Globus pallidus (tissue), 1 donor: ENCODE measurements at regions not wholly inside any gene's neighbourhood (a gene's known extent, or its start where the extent isn't known, plus 50 kb on each side); places are given as distances from the start of the nearest gene placed in this dataset.
"Not testable (repeated sequence)": the region's sequence is repeated elsewhere in the genome, so short reads cannot be mapped to it uniquely, and the experiment has no call there.

Experiments
- DNase-seq: peaks from one replicate; pipeline ENCODE4 v3.0.0-alpha.2; 2015; ENCODE audit warnings: low spot score

DNA sequence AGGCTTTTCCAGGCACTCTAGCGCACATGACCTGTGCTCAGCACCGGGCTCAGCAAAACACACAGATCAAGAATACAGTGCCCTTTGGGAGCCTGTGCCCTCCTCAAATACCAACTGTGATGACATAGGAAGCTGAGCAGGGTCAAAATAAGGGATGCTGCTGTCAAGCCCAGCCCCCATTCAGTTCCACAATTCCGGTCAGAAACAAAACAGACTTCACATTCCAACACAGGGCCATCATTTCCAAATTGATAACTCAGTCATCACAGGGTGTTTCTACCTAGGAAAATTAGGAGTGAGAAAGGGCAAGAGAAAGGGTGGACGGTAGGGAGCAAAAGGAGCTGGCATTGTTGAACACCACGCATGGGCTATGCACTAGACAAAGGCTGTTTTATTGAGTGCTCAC is 158.4 kb upstream of the CCDC54 start:
- DNase-seq: peak; percentile 66

DNA sequence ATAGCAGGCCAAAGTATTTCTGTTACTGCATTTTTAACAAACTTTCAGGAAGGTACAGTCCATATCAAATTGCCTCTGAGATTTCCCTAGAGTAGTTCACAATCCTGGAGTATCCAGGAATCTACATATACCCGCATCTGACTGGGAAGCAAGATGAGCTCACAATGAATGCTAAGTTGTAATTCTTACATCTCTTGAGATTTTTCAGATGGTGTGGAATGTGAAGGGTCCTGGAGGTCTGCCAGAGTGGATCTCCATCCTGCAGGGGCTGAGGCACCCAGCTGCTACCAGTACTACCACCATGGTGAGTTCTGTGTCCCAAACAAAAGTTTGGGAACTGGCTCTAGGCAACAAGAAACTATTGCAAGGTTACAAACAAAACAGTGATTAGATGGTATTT is 156.7 kb upstream of the CCDC54 start:
- no peak for DNase-seq

DNA sequence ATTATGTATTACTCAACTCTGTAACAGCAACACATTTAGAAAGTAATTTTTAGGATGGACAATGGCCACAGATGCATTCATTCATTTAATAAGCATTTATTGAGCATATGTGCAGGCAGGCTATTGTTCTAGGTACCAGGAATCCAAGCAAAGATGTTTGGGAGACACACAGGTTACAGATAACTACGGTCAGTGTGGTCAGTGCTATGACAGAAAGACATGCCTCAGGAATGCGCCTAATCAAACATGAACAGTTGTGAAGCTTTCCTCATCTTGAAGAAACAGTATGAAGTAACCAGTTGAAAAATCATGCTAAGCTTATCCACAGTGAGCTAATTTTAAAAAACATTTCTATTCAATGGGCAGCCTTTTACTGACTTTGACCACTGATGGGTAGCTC is 155.4 kb upstream of the CCDC54 start:
- no peak for DNase-seq

DNA sequence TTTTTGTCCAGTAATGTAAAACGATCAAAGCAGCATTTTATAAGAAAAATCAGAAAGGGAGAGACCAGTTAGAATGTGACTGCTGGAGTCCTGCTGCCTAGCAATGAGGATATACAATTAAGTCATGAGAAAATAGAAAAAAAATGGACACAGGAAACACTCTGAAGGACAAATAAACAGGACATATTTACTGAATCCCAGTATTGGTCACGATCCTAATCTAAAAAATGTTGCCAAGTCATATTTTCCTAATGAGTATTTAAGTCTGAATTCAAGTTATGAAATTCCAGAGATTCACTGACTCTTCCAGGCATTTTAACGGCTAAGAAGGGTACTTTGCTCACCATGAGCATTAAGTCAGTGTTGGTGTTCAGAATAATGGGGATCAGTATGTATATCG is 154.3 kb upstream of the CCDC54 start:
- no peak for DNase-seq

DNA sequence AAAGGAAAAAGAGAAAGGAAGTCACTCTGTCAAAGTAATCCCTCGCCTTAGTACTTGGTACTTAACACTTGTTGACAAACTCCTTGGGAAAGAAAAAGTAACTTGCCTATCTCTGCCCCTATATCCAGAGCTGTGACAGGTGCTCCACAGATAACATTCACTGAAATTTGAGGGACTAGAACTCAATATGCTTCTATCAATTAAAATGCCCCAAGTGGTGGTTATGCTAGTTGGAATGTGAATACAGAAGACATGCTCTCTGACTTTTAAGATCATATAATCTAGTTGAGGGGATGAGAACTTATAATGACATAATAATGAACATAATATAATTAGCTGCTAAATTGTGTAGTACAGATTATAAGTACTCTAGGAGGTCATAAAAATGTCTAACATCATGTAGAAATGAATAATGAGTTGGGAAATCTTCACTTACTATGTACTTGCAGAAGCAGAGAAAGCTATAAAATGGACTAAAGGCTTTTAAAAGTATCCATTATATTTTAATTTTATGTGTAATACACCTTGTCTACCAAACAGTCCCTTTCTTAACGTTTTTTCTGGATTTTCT is 153.1 kb upstream of the CCDC54 start:
- no peak for DNase-seq

DNA sequence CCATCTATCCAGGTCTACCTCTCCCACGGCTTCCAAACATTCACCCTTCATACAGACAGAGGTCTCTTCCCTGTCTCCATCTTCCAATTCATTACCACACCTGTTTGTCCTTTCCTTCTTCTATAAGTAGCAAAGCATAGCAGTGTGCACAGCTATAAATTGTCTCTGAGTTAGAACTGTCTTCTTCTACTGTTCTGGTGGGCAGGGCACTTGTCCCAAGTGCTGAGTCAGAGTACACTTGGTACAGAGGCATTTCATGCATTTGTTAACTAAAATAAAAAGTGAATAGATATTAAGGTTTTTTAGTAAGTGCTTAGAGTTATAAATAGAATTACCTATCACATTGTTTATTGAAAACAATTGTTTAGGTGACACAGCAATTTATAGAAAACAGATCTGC is 150.1 kb upstream of the CCDC54 start:
- DNase-seq: no peak

DNA sequence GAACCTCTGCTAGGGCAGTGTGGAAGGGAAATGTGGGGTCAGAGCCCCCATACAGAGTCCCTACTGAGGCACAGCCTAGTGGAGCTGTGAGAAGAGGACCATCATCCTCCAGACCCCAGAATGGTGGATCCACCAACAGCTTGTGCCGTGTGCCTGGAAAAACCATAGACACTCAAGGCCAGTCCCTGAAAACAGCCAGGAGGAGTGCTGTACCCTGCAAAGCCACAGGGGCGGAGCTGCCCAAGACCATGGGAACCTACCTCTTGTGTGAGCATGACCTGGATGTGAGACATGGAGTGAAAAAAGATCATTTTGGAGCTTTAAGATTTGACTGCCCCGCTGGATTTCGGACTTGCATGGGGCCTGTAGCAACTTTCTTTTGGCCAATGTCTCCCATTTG is 143.4 kb upstream of the CCDC54 start:
- DNase-seq: not testable (repeated sequence)

DNA sequence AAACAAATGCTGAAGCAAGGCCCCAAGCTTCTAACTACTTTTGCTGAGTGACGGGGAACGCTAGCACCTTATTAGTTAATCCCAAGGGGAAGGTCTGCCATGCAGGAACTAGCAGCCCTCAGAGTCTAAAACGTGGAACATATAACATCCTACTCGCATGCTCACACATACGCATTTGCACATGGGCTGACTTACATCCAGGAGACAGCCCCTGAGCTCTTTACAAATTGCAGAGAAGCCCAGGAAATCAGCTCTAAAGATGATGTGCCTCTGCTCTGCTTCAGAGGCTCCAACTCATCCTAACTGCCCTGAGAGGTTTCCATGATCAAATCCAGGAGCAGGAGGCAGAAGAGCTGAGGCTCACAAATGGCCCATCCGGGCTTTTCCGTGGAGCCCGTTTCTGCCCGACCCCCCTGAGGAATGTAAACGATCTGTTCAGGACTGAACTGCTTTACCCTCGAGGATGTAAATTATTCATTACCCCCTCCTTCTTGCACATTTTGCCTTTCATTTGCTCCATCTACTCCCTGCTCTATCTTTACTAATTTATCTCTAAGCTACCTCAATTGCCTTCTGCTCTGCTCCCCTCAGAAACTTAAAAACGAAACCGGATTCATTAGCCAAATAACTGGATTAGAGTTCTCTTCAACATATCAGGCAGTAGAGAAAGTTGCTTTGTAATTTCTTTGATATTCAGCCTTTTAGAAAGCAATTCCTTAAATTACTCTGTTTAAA is 141.9 kb upstream of the CCDC54 start:
- peak; percentile 63 for DNase-seq

DNA sequence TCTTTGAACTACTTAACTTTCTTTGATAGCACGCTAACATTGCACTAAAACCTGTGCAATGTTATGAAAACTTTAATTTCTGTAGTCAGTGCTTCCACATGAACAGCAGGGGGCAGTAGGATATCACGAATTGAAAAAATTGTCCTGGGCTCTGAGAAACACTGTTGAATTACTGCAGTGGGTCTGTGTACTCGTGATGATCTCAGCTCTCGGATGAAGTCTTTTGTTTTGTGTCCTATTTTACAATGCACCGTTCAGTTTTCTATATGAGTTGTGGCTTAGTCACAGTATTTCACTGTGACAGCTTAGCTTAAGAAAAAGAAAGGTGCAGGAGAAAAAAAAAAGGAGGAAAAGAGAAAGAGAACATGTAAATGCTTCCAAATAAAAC is 141.3 kb upstream of the CCDC54 start:
- DNase-seq: peak; percentile 98

DNA sequence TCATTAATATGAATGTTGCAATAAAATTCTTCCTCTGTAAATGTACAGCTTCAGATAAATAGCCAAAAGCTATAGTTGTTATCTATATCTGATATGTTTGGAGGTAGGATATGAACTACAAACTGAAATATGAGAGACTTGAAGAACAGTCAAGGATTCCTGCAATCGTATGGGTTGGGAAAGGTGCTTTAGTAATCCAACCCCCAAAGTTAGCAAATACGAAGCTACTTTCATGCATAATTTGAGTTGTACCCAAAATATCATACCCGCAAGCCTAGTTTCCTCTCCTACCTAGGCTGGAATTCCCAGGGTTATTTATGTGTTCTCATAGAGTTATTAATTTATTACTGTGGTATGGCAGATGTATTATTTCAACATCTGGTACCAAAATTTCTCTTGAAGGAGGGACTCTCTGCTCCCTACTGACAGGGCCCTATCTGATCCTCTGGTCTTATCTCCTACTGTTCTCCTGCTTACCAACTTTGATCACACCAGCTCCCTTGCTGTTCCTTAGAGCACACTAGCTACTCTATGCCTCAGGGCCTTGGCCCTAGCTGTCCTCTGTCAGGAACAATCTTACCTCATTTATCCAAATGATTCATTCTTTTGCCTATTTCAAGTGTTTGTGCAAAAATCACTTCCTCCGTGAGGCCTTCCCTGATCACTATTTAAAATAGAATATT is 140.4 kb upstream of the CCDC54 start:
- peak; percentile 48 for DNase-seq

DNA sequence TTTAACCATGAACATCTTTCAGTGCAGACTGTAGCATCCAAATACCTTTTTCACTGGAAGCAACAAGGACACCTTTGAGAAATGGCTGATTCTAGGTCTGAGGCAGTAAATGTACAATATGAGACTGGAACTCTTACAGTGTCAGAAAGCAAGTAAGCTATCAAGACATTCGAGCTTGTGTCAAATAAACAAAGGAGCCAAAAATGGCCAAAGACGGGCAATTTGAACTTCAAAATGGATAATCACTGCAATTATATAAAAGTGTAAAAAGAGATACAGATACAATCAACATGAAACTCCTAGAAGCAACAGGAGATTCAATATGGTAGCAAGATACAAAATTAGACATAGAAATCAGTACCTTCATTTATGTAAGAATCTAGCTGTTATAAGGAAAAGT is 138.5 kb upstream of the CCDC54 start:
- peak; percentile 47 for DNase-seq

DNA sequence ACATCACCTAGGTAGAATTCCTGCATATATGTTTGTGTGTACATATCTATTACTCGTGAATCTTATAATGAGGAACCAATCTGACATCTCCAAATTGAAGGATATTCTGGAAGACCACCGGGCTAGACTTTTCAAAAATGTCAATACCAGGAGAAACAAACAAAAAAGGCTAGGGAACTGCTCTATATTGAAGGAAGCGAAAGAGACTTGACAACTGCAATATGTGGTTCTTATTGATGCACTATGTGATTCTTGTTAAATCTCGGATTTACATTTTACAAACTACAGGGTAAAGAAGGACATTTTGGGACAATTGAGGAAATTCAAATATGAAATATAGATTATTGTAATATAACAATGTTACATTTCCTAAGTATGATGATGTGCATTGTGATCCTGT is 137.5 kb upstream of the CCDC54 start:
- DNase-seq: peak; percentile 48

DNA sequence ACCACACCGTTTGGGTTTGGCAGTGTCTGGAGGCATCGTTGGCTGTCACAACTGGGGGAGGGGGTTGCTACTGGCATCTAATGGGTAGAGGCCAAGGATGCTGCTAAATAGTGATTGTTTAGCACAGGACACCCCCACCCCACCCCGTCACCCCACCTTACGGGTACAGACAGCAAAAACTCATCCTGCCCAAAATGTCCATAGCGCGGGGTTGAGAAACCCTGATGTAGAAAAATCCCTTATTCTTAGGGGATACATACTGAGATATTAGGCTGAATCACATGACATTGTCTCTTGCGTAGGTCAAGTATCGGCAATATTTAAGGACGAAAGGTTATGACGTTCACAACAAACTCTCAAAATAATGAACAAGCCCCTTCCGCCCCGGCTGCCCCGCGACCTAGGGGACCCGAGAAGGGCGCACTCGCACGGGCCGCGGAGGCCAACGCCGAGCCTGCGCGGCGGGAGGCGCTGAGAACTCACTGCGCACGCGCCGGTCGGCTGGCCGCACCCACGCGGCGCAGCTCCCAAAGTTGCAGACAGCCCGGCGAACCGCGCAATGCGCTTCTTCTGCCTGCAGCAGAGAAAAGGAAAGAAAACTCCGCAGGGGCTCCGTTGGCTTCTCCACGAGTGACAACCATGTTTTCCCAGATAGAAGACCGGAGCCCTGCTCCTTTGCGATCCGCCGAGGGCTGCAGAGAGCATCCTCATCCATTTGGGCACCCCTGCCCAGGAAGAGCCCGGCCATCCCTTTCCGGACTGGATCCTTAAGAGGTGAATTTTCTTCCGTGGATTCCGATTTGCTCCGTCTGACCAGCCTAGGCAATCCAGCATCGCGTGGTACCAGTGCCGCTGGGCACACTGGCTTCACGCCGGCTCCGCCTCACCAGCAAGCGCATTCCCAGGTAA is 136.8 kb upstream of the CCDC54 start:
- DNase-seq: peak; percentile 87

DNA sequence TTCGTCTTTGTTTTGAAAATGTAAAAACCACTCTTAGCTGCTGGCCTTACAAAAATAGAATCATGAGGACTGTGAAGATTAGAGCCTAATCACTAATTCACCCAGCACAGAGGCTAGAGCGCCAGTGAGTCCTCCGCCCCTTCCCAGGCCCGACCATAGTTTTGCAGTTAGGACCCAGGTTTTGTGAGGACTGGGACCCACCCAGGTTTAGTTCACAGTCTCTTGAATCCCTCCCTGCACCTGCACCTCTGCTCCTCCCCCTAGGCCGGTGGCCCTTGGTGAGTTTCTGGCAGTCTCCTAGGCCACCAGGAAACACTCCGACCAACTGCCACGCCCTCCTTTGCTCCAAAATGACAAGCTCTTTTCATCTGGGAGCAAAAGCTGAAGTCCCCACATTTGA is 136.0 kb upstream of the CCDC54 start:
- no peak for DNase-seq

DNA sequence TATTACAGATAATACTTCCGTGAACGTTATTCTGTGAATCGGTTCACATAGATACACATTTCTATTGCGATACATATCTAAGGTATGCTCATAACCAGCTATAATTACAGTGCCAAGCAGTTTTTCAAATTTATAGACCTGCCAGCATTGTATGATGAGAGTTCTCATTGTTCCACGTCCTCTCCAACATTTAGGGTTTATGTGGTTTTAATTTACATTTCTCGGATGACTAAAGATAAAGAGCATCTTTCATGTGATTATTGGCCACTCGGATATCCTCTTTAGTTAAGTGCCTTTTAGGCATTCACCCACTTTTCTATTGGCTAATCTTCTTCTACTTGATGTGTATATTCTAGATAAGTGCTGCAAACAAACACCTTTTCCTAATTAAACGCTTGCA is 134.7 kb upstream of the CCDC54 start:
- DNase-seq: no peak

DNA sequence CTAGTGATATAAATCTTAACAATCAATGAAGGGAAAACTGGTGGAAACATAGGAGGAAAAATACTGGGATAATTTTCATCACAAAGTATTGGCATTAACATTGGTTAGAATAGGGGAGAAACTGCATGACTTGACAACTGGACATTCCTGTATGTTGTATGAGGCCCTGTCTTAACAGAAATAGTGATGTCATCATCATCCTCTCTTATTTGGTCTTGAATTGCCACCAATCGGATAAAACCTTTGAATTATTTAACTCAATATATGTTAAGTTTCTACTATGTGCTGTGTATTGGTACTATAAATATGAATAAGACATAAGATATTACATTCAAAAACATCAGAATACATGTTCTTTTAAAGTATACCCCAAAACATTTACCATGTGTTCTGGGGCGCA is 130.1 kb upstream of the CCDC54 start:
- no peak for DNase-seq

DNA sequence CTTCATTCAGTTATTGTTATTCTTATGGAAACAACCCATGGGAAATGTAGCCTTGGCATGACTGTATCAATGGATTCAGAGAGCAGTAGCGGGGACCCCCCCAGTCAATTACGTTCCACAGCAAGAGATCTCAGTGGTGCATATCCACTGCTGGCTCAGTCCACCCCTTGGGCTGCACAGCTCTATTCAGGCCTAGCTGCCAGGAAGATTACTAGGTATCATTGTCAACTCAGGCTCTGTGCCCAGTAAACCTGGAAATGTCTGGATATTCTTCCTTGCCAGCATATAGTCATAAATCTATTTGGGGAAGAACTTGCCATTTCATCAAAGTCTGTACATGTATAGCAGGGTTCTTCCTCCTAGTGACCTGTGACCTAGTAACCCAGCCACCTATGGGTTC is 128.1 kb upstream of the CCDC54 start:
- no peak for DNase-seq

DNA sequence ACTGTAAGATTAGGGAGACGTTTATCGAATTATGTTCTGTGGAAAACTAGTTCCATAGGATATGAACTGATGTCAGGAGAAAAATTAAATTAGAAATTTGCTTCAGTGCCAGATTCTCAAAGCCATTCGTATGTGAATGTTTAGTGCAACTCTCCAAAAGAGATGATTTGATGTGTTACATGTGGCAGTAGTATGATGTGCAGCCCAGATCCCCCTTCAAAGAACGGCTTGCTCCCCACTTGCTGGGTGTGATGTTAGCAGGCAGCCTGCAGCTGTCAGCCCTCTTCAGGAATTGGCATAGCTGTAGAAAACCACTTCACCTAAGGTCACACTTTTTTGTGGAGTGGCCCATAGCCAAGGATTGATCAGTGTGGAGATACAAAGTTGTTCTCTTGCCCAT is 127.0 kb upstream of the CCDC54 start:
- DNase-seq: no peak

DNA sequence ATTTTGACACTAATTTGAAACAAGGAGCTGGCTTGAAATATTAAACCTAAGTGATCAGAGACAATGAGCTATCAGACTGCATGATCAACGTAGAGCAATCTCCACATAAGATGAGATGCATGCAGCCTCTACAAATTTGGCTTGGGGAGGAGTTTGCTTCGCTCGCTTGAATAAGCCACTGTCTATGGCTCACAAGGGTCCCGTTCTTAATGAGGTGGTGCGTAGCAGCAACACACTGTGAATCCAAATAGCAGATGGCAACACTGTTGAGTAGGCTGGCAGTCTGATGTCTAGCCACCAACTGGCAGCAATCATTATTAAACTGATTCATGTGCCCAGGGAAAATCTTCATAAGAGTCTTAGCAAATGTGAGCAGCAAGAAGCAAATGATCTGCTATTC is 125.4 kb upstream of the CCDC54 start:
- DNase-seq: peak; percentile 59

DNA sequence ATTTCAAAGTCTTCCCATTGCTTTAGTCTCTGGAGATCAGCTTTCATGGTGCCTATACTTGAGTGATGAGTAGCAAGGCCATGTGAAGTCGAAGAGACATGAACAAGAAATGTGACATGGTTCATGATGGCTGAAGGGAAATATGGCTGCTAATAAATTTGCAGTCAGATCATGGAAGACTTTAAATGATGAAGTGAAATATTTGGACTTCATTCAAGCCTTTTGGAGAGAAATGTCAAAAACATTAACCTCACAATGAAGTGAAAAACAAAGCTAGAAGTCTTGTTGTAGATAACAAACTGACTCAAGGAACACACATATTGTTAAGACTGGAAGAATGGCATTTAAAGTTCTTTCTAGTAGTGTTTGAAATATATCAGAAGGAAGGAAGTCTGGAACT is 120.3 kb upstream of the CCDC54 start:
- DNase-seq: no peak

DNA sequence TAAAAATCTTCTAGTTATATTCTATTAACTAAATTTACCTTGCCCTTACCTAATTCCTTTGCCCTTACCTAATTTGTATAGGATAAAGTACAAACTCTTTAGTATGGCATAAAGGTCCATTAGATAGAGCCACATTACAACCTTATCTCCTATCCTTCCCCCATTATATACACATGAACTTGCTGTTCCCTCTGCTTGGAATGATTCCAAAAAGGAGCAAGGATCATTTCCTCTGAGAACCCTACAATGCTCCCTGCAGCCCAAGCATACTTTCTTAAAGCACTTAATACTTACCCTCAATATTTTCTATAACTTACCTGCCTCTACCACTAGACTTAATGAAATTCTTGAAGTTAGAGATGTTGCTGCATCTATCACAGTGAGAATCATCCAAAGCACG is 118.9 kb upstream of the CCDC54 start:
- no peak for DNase-seq

DNA sequence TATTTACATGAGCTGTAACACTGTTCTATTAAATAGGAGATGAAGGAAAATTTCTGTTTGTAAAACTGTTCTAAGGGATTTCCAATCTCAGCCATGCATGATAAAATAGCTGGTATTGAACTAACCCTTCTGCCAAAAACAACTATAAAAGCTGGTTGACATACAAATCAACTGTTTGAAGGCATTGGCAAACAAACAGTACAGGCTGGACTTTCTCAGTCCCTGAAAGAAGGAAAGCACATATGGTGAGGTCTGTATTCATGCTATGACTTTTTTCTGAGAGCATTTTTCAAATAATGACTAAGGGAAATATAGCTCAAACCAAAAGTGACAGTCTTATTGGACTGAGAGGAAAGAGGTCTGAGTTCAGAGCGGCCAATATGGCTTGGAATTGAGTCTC is 117.0 kb upstream of the CCDC54 start:
- no peak for DNase-seq
